ENCODE measurements at regions not wholly inside any gene's neighbourhood (a gene's known extent, or its start where the extent isn't known, plus 50 kb on each side); places are given as distances from the start of the nearest gene placed in this dataset.

- TF ChIP-seq ZNF624 (tag by site-specific recombination; IDR thresholded peaks at IDR 0.05) (no peak), ZNF341 (tag by site-specific recombination; IDR thresholded peaks at IDR 0.05; ENCODE audit: low read depth) (peak; percentile 23; the same call in 1 of the 2 replicates), ZNF24 (tag by site-specific recombination; IDR thresholded peaks at IDR 0.05) (no peak)
- no peak overlapping the region for H3K27ac ChIP-seq (ENCODE audit: extremely low read depth, low read depth, low read length)
- H3K9me3 ChIP-seq (ENCODE audit: control insufficient read depth, insufficient read depth, low read depth, low read length) = no peaks in the 10 kb centered on the region
- CTCF ChIA-PET = no interaction called here
- no peaks in the 10 kb centered on the region for H3K4me1 ChIP-seq (ENCODE audit: control insufficient read depth, insufficient read depth, low read length)
- H3K36me3 ChIP-seq (ENCODE audit: control insufficient read depth in 2 of 2, insufficient read depth in 1 of 2, low read length in 2 of 2) = no peaks in the 10 kb centered on the region
- no peak overlapping the region for H3K4me3 ChIP-seq (ENCODE audit: low read depth, low read length)
- POLR2A ChIA-PET = no interaction called here
These were observed 179.4 kb downstream of the INHBB start for GRCh38 chr2:120525056-120526046.

- no peaks in the 10 kb centered on the region for H3K4me1 ChIP-seq (ENCODE audit: control insufficient read depth, insufficient read depth, low read length)
- ChIA-PET POLR2A (no interaction called here), CTCF (no interaction called here)
- H3K9me3 ChIP-seq (ENCODE audit: control insufficient read depth, insufficient read depth, low read depth, low read length) = no peaks in the 10 kb centered on the region
- H3K4me3 ChIP-seq (ENCODE audit: low read depth, low read length) = no peak overlapping the region
- no peak for TF ChIP-seq ZIC2 (tag by site-specific recombination; IDR thresholded peaks at IDR 0.05)
- TF ChIP-seq ZNF600 (tag by site-specific recombination; IDR thresholded peaks at IDR 0.05) = 0 out of 2 replicates have a peak, but pooled peaks have one; percentile 24
- H3K36me3 ChIP-seq (ENCODE audit: control insufficient read depth in 2 of 2, insufficient read depth in 1 of 2, low read length in 2 of 2) = no peaks in the 10 kb centered on the region
- H3K27ac ChIP-seq (ENCODE audit: extremely low read depth, low read depth, low read length) = no peak overlapping the region
These were observed 180.2 kb downstream of the INHBB start for GRCh38 chr2:120526047-120526562.

- CTCF ChIA-PET = no interaction called here
- POLR2A ChIA-PET = interaction anchor here (0.6 kb wide), 1 partner anchor 154 kb away, joined by 3 read pairs; no protein-coding TSS in a partner anchor
- Histone ChIP-seq H3K36me3 (ENCODE audit: control insufficient read depth in 2 of 2, insufficient read depth in 1 of 2, low read length in 2 of 2) (no peaks in the 10 kb centered on the region), H3K4me3 (ENCODE audit: low read depth, low read length) (no peak overlapping the region), H3K4me1 (ENCODE audit: control insufficient read depth, insufficient read depth, low read length) (no peaks in the 10 kb centered on the region), H3K27ac (ENCODE audit: extremely low read depth, low read depth, low read length) (no peak overlapping the region), H3K9me3 (ENCODE audit: control insufficient read depth, insufficient read depth, low read depth, low read length) (no peaks in the 10 kb centered on the region)
- no peak for TF ChIP-seq KLF9 (tag by site-specific recombination; IDR thresholded peaks at IDR 0.05; ENCODE audit: low read depth)
- no peak for TF ChIP-seq WT1 (tag by site-specific recombination; IDR thresholded peaks at IDR 0.05)
- TF ChIP-seq REPIN1 (tag by site-specific recombination; IDR thresholded peaks at IDR 0.05; ENCODE audit: low read depth) = no peak
- TF ChIP-seq ZNF596 (tag by site-specific recombination; IDR thresholded peaks at IDR 0.05) = no peak
These were observed 181.3 kb downstream of the INHBB start for GRCh38 chr2:120526997-120527945.

- Histone ChIP-seq H3K4me3 (ENCODE audit: low read depth, low read length) (no peak overlapping the region), H3K27ac (ENCODE audit: extremely low read depth, low read depth, low read length) (no peak overlapping the region), H3K36me3 (ENCODE audit: control insufficient read depth in 2 of 2, insufficient read depth in 1 of 2, low read length in 2 of 2) (no peaks in the 10 kb centered on the region), H3K4me1 (ENCODE audit: control insufficient read depth, insufficient read depth, low read length) (no peaks in the 10 kb centered on the region), H3K9me3 (ENCODE audit: control insufficient read depth, insufficient read depth, low read depth, low read length) (no peaks in the 10 kb centered on the region)
- POLR2A ChIA-PET = no interaction called here
- CTCF ChIA-PET = interaction anchor here (0.6 to 1.1 kb wide), 2 partner anchors 25 to 139 kb away, joined by 3 to 4 read pairs; no protein-coding TSS in a partner anchor
- TF ChIP-seq ZIC2 (tag by site-specific recombination; IDR thresholded peaks at IDR 0.05) (peak; percentile 28; the same call in 1 of the 2 replicates), KLF1 (tag by site-specific recombination; IDR thresholded peaks at IDR 0.05) (peak; percentile 32; the same call in 1 of the 2 replicates), ZNF548 (tag by site-specific recombination; IDR thresholded peaks at IDR 0.05) (no peak)
These were observed 182.2 kb downstream of the INHBB start for GRCh38 chr2:120528051-120528692.
